A172 (cell line): ENCODE measurements at regions not wholly inside any gene's neighbourhood (a gene's known extent, or its start where the extent isn't known, plus 50 kb on each side); places are given as distances from the start of the nearest gene placed in this dataset.
A peak's percentile ranks its signal among the peaks of the same experiment; 100 is the strongest.

Experiments used
- DNase-seq: peaks from one replicate; pipeline ENCODE4 v3.0.0-alpha.2; 2015; ENCODE audit warnings: low spot score

- DNase-seq = peak; percentile 8
These were observed 181.6 kb upstream of the HDAC9 start for GRCh38 chr7:18313965-18314364.

DNA sequence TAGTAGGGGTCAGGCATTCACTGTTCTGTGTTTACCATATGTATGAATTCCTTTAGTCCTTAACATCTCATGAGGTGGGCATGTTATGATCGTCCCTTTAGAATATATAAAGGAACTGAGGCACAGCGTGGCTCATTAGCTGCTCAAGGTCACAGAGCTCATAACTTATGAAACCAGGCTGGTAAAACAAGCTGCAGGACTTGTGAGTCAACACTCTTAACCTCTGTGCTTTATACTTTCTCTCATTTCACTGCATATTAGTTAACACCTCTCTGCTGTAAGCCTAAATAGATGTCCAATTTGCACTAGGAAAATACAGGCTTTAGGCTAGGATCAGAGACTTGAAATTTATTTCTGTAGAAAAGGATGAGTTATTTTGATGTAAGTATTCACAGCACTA lies 180.3 kb upstream of the HDAC9 start:
- DNase-seq = no peak

DNA sequence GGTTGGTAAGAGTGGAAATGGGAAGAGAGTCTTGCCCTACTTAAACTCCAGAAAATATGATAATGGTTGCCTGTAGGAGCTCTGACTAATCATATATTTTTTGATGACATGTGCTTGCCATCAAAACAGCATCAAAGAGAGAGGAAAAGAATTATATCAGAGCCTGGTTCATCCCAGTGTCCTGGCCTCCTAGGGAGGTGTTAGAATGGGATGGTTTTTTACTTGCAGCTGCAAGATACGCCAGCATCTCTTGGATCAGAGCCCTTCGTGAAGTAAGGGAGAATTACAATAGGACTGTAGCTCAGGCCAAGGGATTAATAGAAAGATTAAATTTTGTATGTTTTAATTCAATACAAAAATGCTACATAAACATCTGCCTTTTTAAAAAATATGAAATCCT lies 177.6 kb upstream of the HDAC9 start:
- DNase-seq = no peak

GRCh38 chr7:18320422-18320821 lies 175.1 kb upstream of the HDAC9 start:
- no peak for DNase-seq

GRCh38 chr7:18320971-18321567 lies 174.5 kb upstream of the HDAC9 start:
- DNase-seq = peak; percentile 59

DNA sequence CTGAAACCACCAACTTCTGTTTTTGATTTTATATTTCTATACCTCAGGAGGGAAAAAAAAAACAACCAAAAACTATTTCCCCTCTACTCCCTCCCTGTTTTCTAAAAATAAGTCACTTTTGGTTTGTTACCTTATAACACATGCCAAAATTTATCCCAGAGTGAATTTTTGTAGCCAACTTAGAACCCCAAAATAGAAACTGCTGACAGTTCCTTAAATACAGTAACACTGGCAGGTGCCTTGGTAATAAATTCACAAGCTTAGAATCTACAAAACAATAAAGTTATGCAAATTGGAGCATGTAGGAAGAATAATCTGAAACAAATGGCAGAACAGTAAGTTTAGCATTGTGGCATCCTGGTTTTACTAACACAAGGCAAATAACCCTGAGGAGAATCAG lies 165.0 kb upstream of the HDAC9 start:
- no peak for DNase-seq

GRCh38 chr7:18336626-18337025 lies 158.9 kb upstream of the HDAC9 start:
- no peak for DNase-seq

- DNase-seq = no peak
These were observed 158.3 kb upstream of the HDAC9 start for GRCh38 chr7:18337048-18337809.

DNA sequence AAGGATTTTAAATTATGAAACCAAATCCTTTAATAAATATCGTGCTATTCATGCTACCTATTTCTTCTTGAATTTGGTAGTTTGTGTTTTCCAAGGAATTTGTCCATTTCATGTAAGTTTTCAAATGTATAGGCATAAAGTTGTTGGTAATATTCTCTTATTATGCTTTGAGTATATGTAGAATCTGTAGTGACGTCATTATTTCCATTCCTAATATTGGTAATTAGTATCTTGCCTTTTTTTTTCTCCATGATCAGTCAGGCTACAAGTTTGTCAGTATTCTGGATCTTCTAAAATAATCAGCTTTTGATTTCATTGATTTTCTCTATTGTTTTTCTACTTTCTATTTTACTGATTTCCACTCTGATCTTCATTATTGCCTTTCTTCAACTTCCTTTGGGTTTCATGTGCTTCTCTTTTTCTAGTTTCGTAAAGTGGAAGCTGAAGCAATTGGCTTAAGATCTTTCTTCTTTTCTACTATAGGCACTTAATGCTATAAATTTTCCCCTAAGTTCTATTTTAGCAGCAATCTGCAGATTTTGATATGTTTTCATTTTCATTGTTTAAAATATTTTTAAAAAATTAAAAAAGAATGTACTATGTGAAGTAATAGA lies 156.5 kb upstream of the HDAC9 start:
- no peak for DNase-seq

- DNase-seq = no peak
These were observed 153.8 kb upstream of the HDAC9 start for GRCh38 chr7:18341756-18342155.

DNA sequence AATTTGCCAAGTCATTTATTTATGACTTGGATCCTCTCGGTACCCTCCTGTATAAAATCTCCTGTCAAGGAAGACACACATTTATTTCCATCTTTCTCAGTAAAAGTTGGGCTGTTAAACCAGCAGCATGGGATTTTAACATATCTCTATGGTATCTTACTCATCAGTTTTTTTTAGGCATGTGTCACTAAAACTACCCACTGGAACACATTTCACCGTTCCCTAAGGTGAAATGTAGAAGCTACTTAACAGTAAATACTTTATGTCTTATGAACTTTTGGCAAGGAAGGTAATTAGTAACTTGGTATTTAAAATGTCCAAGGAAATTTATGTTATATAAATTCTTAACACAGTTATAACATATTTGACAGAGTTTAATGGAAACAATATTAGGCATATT lies 152.5 kb upstream of the HDAC9 start:
- DNase-seq = no peak

GRCh38 chr7:18344536-18344935 lies 151.0 kb upstream of the HDAC9 start:
- DNase-seq = no peak

DNA sequence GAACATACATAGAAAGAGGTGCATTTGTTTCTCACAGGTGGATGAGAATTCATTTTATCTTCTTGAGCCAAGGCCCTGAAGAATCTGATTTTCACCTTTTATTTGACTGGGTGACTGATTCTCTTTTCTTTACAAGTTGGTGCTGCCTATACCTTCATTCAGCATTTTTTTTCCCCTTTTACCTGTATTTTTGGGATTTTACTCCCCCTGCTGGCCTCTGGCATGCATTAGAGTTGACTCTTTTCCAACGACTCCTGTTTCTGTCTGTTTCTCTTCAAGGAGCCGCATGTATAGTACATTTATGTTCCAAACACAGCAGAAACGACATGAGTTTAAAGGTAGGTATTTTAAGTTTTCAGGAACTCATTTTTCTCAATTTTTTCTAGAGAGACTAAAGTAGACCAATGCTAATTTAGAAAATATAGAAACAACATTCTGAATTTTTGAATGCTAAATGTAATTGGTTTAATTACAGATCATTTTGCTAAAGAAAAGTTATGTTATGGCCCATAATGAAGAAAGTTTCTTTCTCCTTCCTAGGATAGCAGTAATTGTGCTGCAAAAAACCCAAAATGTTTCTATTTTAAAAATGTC lies 149.8 kb upstream of the HDAC9 start:
- DNase-seq = peak; percentile 69

- no peak for DNase-seq
These were observed 148.4 kb upstream of the HDAC9 start for GRCh38 chr7:18347170-18347569.

DNA sequence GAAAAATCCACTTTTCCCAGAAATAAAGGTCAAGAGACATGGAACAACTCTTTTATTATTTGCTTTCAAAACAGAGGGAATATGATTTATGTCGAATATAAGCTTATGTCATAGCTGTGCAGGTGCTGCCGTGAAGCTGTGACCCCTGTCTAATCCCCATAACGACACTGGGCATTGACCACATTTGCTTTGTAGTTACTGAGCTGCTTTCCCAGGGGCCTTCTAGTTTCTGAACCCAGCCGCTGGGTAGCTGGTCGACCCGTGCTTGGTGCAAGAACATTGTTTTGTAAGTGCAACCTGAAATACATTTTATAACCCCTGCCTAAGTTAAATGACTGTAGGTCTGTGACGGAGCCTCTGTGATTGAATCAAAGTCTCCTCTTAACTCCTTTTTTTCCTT lies 144.9 kb upstream of the HDAC9 start:
- DNase-seq = no peak

DNA sequence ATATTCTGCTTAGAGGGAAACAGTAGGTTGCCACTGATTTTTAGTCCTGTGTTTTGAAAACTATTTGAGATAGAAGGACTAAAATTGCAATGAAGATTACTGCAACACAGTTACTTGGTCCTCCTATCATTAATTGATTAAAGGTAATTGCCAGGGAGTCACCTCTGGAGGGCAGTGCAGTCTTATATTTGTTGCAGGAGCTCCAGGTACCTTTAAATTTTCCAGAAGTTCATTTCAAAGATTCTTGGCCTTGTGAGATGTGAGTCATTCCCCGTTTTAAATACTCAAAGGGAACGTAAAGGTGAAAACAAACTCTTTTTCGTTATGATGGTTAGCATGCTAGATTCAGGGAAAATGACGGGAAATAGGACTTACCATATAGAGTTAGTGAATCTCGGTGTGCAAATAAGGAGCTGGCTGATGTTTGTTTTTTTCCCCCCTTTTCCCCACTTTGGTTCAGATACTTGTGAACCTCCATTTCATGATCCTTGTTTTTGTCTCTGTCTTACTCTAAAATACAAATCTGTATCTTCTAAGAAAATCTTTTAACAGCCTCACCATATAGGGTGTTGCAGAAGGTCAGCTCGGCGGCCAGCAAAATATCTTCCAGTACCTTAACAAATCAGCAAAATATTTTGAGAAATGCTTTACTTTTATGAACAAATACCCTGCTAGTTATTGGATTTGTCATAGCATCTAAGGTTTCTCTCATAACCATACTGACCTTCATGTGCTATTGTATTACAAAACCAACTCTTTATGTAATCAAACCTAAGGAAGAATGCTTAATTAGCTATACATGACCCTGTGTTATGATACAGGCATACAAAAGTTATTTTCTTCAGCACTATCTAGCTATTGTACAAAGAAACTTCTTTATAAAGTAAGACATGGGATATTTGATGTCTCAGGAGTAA lies 143.0 kb upstream of the HDAC9 start:
- DNase-seq = peak; percentile 86

- no peak for DNase-seq
These were observed 142.2 kb upstream of the HDAC9 start for GRCh38 chr7:18353339-18353738.

GRCh38 chr7:18354108-18355085 lies 141.2 kb upstream of the HDAC9 start:
- DNase-seq = no peak

DNA sequence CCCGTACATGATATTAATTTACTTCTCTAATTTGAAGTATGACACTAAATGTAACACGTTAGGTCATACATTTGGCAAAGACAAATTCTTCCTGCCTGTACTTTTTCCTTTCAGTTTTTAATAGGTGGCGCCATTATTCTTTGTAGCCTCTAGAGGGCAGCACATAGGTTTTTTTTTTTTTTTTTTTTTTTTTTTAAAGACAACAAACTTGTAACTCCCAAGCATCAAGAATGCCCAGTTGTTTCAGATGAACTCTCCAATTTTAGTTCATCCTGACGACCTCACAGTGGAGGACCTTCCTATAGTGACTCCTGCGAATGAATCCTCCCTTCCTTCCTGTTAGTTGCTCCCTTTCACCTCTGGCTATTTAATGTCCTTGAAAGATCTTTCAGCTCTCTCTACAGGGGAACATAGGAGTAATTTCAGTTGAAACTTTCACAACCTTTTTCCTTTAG lies 139.3 kb upstream of the HDAC9 start:
- DNase-seq = peak; percentile 55

- peak; percentile 47 for DNase-seq
These were observed 137.9 kb upstream of the HDAC9 start for GRCh38 chr7:18357691-18358090.
